ACHN (cell line): ENCODE measurements at regions not wholly inside any gene's neighbourhood (a gene's known extent, or its start where the extent isn't known, plus 50 kb on each side); places are given as distances from the start of the nearest gene placed in this dataset.
A peak's percentile ranks its signal among the peaks of the same experiment; 100 is the strongest.

ENCODE experiments used
- DNase-seq: peaks from one replicate; pipeline ENCODE4 v3.0.0-alpha.2; 2015
- in situ Hi-C: cut with HindIII; loops from 2 replicates; pipeline ENCODE4 v1.10.0; 2017; ENCODE audit warnings: low sequenced_read_pairs, low pct_ligation_motif_present, low pct_unique_long_range_greater_than_20kb

DNA sequence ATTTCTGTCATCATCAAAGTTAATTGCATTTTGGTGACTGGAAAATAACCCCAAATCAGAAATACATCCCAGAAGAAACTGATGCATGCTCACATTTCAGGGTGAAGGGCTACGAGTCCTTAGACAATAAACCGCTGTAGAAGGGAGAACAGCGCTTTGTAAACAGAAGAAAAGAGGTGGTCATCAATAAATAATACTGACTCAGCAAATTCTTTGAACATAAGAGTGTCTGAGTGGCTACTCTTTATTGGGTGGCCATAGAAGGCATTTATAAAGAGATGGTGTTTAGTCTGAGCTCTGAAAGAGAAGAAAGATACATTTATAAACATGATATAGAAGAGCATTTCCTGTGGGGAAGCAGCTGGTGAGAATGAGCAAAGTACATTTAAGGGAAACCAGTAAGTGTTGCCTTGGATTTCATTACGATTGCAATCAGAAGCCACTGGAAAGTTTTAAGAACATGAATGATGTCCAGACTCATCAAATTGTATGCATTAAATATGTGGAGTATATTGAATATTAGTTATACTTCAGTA, 246.9 kb upstream of the GIMD1 start:
- DNase-seq, result no peak

DNA sequence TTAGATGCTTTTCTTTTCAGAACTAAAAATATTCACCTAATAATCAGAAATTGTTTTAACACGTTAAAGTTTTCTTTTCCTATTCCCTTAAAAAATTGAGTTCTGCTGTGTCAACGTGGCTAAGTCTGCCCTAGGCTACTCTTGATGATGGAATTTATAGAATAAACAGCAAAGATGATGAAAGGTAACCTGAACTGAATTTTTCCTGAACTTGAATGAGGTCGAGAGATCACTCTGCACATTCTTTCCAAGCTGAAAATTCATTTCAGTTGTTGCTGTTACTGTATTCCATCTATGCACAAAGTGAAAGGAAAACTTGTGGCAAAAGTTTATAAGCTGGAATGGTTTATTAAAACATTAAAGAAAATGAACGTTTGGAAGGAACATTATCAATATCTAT, 245.9 kb upstream of the GIMD1 start:
- in situ Hi-C loops, result no loop called here
- DNase-seq, result no peak

More for the DNA sequence above, 246.9 kb upstream of the GIMD1 start:
- in situ Hi-C loops, result no loop called here

DNA sequence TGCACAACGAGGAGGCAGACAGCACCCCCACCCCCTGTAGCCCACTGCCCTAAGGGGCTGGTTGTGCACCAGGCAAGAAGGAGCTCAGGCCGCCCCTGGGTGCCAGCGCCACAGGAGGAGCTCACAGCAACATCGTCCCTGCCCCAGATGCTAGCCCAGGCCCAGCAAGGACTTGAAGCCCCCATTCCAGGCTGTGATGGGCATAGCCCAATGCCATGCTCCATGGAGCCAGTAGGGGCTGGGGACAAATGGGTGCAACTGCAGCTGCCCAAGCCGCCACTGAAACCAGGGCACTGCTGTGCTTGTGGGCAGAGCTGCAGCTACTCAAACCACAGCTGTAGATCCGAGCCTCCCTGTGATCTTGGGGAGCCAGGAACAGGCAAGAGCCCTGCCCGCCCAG, 241.3 kb upstream of the GIMD1 start:
- no peak for DNase-seq
- in situ Hi-C loops, result no loop called here

DNA sequence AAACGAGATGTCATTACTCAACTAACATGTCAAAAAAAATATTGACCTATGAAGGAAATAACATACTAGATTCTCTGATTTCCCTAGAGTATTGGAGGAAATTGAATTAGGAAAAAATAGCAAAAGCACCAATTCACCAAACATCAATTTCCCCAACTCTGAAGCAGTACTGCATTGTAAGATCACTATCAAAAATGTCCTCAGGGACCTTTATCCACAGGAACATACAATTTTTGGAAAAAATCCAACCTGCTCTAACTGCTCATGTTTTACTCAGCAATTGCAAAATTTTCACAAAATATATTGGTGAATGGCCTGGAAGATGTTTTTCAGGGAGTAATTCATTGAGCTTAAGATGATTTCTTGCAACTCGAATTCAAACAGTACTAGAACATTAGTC, 239.0 kb upstream of the GIMD1 start:
- no peak for DNase-seq
- in situ Hi-C loops, result no loop called here

DNA sequence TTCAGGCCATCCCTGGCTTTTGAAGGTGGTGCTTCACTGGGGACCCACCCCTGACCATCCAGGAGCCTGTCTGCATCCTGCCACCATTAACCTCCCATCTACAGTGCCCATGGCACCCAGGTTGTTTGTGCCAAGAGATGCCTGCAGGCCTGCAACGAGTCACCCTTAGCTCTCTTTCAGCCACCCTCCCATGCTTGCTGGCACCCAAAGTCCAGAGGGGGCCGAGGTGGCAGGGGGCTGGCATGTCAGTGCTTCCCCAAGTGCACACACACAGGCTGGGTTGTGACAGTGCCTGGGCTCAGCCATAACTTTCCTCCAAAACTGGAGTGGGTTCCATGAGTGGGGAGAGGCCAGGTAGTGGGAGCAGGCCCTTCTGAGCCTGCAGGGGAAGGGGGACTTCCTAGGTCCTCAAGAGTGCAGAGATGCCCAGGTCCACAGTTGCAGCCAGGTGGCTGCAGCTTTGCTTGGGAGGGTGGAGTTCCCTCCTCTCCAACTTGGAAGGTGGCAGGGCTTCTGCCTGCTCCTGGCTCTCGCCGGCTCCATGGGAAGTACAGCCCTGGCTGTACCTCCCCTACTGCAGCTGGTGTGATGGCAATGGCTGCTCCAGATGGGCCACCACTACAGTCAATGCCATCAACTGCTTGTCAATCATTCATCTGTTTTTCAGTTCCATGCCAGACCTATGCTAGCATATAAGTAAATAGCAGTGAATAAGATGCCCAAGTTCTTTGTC, 235.9 kb upstream of the GIMD1 start:
- in situ Hi-C loops, result no loop called here
- DNase-seq, result no peak

DNA sequence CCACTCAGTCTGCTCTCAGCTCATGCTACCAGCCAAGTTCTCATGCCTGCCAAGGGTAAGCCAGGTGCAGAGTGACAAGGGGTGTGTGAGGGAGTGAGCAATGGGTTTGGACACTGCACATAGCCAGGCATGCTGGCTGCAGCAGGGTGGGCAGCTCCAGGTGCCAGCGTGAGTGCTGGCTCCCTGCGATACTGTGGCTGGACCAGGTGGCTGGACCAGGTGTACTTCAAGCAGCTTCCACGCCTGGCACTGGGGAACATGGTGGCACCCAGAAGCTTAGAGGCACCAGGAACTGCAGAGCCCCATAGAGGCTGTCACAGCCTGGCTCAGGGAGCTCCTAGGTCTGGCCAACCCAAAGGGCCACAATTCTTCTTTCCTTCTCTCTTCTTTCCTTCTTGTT, 234.9 kb upstream of the GIMD1 start:
- no peak for DNase-seq
- in situ Hi-C loops, result no loop called here

DNA sequence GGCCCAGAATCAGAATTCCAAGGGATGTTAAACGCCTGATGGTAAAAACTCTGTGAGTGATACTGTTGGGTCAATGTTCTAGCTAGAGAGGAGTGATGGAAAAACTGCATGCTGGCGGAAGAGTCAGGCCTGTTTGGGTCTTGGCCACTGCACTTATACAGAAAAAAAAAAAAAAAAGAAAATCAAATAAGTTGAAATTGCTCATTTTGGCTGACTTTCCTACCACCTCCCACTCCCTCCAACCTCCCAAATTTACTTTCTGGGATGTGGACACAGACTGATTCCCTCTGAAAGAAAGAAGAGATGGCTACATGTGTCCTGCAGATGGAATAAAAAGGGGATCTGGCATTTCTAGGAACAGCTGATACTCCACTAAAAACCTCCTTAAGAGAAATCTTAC, 234.1 kb upstream of the GIMD1 start:
- in situ Hi-C loops, result no loop called here
- no peak for DNase-seq

DNA sequence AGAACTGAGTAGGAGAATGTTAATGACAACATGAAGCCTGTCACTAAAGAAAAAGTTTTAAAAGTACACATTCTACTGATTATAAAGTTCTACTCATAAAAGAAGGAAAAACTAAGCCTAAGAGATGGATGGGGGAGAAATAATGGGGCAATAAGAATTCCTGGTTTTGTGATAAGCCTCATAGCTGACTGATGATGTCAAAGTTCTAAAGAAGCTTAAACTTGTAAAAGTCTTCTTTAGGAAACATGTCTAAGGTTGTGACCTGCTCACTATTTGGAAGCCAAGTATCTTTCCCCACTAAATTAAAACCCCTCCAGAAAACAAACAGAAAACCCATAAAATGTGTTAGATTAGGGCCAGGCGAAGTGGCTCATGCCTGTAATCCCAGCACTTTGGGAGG, 232.9 kb upstream of the GIMD1 start:
- in situ Hi-C loops, result no loop called here
- no peak for DNase-seq

DNA sequence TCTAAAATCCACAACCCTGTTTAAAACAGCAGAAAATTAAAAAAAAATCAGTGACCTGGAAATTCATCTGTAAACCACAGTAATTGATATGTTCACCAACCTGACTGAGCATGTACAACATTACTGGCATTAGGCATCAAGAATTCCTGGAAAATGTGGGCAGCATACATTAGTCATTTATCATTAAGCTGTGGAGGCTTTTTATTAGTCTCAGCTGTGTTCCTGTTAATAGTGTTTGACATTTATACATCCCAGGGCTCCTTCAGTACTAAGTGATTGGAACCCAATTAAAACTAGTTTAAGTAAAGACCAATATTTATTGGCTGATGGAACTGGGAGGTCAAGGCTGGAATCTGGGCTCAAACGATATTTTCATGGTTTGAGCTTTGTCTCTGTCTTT, 227.3 kb upstream of the GIMD1 start:
- DNase-seq, result no peak
- in situ Hi-C loops, result no loop called here

DNA sequence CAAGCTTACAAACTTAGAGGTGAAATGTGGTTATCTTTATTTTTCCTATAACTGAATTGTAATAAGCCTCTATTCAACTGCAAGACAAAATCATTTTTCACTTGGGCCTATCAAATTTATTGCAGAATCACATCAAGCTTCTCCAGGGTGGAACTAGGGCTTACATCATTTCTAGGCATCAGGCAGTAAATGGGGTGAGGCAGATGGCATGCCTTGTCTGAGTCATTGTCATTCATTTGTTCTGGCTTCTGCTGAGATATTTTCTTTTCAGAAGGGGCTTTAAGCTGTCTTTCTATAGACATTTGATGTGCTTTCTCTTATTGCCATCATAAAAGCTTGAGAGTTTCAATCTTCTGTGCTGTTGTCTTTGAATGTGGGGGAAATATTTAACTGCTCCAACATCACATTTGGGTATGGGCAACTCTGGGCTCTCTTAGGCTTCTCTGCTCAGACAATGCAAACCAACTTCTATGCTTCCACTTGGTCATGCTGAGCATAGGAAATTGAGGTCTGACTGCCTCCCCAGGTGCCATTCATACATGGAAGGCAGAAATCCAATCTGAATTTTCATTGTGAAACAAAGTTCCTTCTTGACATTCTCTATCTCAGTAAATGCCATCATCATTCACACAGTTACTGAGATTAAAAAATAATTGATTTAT, 225.8 kb upstream of the GIMD1 start:
- DNase-seq, result no peak
- in situ Hi-C loops, result no loop called here

DNA sequence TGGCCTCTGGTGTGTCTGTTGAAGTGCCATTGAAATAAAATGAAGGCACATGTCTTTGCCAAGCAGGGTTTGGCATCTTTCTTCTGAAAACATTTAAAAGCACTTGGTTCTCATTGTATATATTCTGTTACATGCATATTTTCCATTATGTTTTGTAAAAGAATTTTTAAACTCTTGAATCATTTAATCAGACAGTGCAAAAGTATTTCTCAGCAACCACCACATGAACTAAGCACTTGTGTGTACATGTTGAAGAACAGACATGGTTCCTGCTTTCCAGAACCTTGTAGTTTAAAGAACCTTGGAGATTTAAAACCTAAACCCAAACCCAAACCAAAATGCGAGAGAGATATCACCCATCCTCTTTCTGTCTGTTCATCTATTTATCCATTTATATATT, 220.3 kb upstream of the GIMD1 start:
- no peak for DNase-seq
- in situ Hi-C loops, result no loop called here

DNA sequence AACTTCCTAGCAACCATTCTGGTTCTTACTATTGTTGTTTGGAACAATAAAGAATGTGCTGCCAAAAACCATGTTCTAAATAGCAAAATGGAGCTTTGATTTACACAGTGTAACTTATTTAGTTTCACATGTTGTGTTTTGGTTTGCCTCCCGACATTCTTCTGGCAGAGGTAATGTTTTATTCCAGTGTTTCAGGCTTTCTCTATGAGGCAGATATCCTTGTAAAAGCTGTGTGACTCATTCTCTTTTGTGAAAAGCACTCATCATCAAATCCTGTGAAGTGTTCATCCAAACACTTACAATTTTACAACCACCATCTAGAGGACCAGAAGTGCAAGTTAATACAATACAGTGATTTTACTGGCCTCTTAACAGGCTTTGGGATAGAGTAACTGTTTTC, 219.0 kb upstream of the GIMD1 start:
- peak; percentile 47 for DNase-seq

DNA sequence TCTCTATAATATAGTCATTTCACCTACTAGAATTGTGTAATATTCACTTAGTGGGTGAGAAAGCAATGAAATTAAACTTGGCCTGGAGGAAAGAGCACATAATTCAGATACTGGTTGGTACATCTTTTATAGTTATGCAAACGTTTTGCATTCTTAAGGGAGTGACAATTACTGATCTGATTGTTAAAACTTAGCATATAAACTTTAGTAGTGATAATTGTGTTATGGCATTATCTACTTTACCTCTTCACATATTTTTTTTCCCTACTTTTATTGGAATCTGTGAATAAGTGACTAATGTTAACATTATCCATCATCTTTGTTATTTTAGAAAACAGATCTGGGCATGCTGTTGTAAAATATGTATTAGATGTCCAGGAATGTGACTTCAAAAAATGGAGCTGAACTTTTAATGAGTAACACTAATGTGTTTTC, 217.4 kb upstream of the GIMD1 start:
- no peak for DNase-seq
- in situ Hi-C loops, result no loop called here

More for the DNA sequence above, 219.0 kb upstream of the GIMD1 start:
- in situ Hi-C loops, result no loop called here

DNA sequence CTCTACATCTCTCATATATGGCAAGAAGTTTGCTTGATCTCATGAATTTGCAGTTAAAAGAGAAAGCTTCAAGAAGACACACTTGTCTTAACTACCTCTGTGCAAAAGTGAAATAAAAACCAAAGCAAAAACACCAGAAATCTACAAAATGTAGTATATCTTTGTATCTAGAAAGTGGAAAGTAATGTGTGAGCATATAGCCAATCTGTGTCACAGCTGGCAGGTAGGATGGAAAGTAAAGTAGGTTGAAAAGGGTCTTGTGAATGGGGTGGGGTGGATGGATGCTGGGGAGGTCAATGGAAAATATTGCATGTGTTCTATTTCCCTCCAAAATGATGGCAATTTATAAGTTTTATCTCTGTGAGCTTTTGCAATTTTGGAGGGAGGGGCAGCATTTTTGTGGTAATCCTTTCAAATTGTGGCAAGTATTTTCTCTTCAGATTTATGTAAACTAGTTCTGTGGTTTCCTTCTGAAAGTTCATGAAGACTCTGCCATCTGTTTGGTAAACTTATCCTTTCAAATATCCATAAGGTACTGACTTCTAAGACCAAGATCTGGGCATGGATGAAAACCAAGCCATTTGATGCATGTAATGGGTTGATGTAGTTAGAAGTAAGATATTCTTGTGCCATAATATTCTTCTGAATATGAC, 215.9 kb upstream of the GIMD1 start:
- in situ Hi-C loops, result no loop called here
- no peak for DNase-seq

DNA sequence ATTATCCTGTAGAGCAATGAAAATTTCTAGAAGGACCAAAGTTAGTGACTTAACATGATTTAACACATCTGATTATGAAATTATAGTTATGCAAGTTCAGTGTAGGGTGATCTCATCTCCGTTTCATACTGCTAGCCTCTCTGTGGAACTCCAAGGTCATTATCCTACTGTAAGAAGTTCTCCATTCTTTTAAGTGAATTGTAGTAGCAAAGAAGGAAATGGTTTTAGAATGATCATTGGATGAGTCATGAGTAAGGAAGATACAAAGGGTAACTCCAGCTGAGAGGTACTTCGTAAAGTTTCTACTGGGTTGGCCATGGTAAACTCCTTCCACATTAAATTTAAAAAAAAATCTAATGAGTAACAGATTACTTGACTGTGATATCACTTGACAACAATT, 215.0 kb upstream of the GIMD1 start:
- in situ Hi-C loops, result no loop called here
- DNase-seq, result peak; percentile 58

DNA sequence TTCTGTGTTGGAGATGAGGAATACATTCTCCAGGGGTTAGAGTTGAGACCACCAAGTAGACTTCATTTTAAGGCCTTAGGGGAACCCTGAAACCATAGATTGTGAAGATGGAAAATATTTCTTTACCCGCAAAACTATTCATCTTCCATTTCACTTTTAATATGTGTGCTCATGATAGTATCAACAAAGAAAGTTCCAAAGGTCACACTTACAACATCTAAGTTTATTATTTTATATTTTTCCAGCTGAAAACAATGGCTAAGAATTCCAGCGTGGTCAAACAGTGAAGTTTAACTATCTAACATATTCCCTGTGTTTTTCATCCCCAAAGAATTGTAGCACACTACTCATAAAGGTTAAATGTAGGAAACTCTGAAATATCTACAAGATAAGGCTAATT, 214.5 kb upstream of the GIMD1 start:
- in situ Hi-C loops, result no loop called here
- DNase-seq, result no peak

DNA sequence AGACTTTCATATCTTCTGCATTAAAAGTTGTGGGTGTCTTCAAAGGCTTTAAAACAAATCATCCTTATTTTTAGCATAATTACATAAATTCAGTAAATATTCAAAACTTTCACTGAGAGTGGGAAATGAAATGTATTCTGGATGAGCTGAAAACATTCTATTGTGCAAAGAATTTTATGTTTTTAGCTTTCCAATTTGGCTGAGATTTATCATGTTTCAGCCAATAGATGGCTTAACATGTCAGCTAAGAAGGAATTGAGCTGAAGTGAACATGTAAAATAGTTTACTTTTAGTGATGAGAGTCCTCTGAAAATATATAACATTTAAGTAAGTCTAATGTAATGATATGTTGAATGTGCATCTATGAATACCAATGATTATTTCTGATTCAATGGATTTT, 213.5 kb upstream of the GIMD1 start:
- DNase-seq, result no peak
- in situ Hi-C loops, result no loop called here

DNA sequence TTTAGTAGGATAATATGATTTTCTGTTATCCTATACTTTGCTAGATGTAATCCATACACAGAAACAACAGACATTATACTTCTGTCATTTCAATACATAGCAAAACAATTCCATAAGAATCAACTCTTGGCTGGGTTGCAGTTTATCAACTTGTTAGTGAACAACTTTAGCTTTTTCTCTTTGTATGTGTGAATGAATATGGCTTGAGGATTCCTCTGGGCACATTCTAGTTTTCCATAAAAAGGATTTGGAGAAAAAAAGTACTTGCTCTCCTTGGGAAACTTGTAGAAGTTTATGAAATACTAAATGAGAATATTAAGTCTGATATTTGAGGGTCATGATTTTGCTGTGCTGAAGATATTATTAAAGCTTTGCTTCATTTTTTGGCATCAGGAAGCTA, 210.7 kb upstream of the GIMD1 start:
- DNase-seq, result no peak
- in situ Hi-C loops, result no loop called here

DNA sequence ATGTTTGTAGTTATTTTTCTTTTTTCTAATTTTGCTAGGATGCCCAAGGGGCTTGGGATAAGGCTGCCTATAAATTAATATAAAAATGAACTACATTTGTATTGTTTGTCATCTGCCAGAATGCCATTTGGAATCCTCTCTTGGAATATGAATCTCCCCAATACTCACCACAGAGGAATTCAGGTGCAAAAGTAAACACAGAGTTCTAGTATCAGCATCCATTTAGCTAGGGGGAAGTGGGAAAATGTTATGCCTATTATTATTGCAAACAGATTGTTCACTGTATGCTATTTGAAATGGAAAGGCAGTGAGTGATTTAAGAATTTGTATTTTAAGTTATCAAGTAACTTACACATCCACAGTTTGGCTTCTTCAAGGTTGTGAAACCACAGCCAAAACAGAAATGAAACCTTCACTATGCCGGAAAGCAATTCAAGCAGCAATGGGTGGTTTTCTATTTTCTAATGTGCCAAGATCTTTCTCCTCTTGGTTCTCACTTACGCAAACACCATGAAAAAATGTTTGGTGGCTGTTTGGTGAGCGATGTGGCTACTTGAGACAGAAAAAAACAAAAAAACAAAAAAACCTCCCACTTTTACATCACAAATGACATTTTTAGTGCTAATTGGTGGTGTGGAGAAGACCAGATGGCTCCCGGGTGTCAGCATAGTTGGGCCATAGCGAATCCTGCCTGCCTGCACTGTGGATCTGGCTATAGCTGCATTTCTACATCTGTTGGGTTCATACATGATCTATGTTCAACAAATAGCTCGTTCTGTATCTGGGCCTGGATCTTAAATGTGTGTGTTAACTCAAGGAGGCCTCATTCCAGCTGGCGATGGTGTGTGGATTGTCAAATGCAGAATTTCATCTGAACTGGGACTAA, 200.8 kb upstream of the GIMD1 start:
- DNase-seq, result no peak
- in situ Hi-C loops, result no loop called here
